ENCODE measurements at regions not wholly inside any gene's neighbourhood (a gene's known extent, or its start where the extent isn't known, plus 50 kb on each side); places are given as distances from the start of the nearest gene placed in this dataset.
A peak's percentile ranks its signal among the peaks of the same experiment; 100 is the strongest.
"Not testable (repeated sequence)": the region's sequence is repeated elsewhere in the genome, so short reads cannot be mapped to it uniquely, and the experiment has no call there.

- DNase-seq (ENCODE audit: low read depth, low spot score) = peak; percentile 45
- H3K4me3 ChIP-seq (ENCODE audit: low read depth, low read length) = no peak overlapping the region
- in situ Hi-C loops (cut with HindIII; ENCODE audit: low sequenced_read_pairs) = no loop called here
- no peak for TF ChIP-seq CTCF (IDR thresholded peaks at IDR 0.05; ENCODE audit: low read depth, low read length)
Observed at GRCh38 chr6:126661646-126662045, 321.7 kb downstream of the CENPW start.

- in situ Hi-C loops (cut with HindIII; ENCODE audit: low sequenced_read_pairs) = no loop called here
- TF ChIP-seq CTCF (IDR thresholded peaks at IDR 0.05; ENCODE audit: low read depth, low read length) = no peak
- no peak for DNase-seq (ENCODE audit: low read depth, low spot score)
Observed at GRCh38 chr6:126662966-126663365, 323.1 kb downstream of the CENPW start.

GRCh38 chr6:126664271-126664670 is 324.4 kb downstream of the CENPW start:
- DNase-seq (ENCODE audit: low read depth, low spot score) = no peak
- H3K4me3 ChIP-seq (ENCODE audit: low read depth, low read length) = no peak overlapping the region
- in situ Hi-C loops (cut with HindIII; ENCODE audit: low sequenced_read_pairs) = no loop called here
- no peak for TF ChIP-seq CTCF (IDR thresholded peaks at IDR 0.05; ENCODE audit: low read depth, low read length)

More at GRCh38 chr6:126662966-126663365, 323.1 kb downstream of the CENPW start:
- no peak overlapping the region for H3K4me3 ChIP-seq (ENCODE audit: low read depth, low read length)

GRCh38 chr6:126665551-126665950 is 325.6 kb downstream of the CENPW start:
- H3K4me3 ChIP-seq (ENCODE audit: low read depth, low read length) = no peak overlapping the region
- no peak for TF ChIP-seq CTCF (IDR thresholded peaks at IDR 0.05; ENCODE audit: low read depth, low read length)
- no peak for DNase-seq (ENCODE audit: low read depth, low spot score)
- in situ Hi-C loops (cut with HindIII; ENCODE audit: low sequenced_read_pairs) = no loop called here

- no peak for DNase-seq (ENCODE audit: low read depth, low spot score)
- in situ Hi-C loops (cut with HindIII; ENCODE audit: low sequenced_read_pairs) = no loop called here
- TF ChIP-seq CTCF (IDR thresholded peaks at IDR 0.05; ENCODE audit: low read depth, low read length) = no peak
Observed at GRCh38 chr6:126667071-126667470, 327.2 kb downstream of the CENPW start.

GRCh38 chr6:126667728-126668127 is 327.8 kb downstream of the CENPW start:
- in situ Hi-C loops (cut with HindIII; ENCODE audit: low sequenced_read_pairs) = no loop called here
- no peak overlapping the region for H3K4me3 ChIP-seq (ENCODE audit: low read depth, low read length)
- no peak for DNase-seq (ENCODE audit: low read depth, low spot score)
- TF ChIP-seq CTCF (IDR thresholded peaks at IDR 0.05; ENCODE audit: low read depth, low read length) = no peak

More at GRCh38 chr6:126667071-126667470, 327.2 kb downstream of the CENPW start:
- no peak overlapping the region for H3K4me3 ChIP-seq (ENCODE audit: low read depth, low read length)

- in situ Hi-C loops (cut with HindIII; ENCODE audit: low sequenced_read_pairs) = no loop called here
- no peak for TF ChIP-seq CTCF (IDR thresholded peaks at IDR 0.05; ENCODE audit: low read depth, low read length)
- no peak overlapping the region for H3K4me3 ChIP-seq (ENCODE audit: low read depth, low read length)
- DNase-seq (ENCODE audit: low read depth, low spot score) = peak; percentile 32
Observed at GRCh38 chr6:126672649-126673048, 332.7 kb downstream of the CENPW start.

- H3K4me3 ChIP-seq (ENCODE audit: low read depth, low read length); in situ Hi-C loops (cut with HindIII; ENCODE audit: low sequenced_read_pairs); DNase-seq (ENCODE audit: low read depth, low spot score): not testable (repeated sequence)
Observed at GRCh38 chr6:126673749-126674148, 333.8 kb downstream of the CENPW start.

Data from astrocyte of the spinal cord (primary cell).